K562 (cell line): ENCODE measurements at regions not wholly inside any gene's neighbourhood (a gene's known extent, or its start where the extent isn't known, plus 50 kb on each side); places are given as distances from the start of the nearest gene placed in this dataset.

ENCODE experiments used
- BRCA1 ChIP-seq, 2 experiments: fragments of 450-650 bp in 1 of 2; sonication (generic) in 1 of 2; formaldehyde crosslinking in 1 of 2; IDR thresholded peaks; 2 replicates each; pipeline versions ENCODE4 v1.5.0 to v1.6.1; 2017 to 2020; ENCODE audit warnings: mild to moderate bottlenecking in 1 of 2, missing genetic modification reagents in 1 of 2
- CBX5 ChIP-seq: IDR thresholded peaks from 2 replicates; pipeline ENCODE4 v1.6.1; 2014; ENCODE audit warnings: low read depth, borderline replicate concordance
- HCFC1 ChIP-seq: IDR thresholded peaks from 2 replicates; pipeline ENCODE4 v1.6.1; 2012; ENCODE audit warnings: low read depth, low read length, improper control_type of control experiment

GRCh38 chr4:182023469-182023868 is 219.7 kb upstream of the TENM3 start:
- TF ChIP-seq CBX5 (no peak), HCFC1 (no peak), BRCA1 (IDR thresholded peaks at IDR 0.05) (no peak), BRCA1 (CRISPR knock-in tag; IDR thresholded peaks at IDR 0.05) (no peak)
